ENCODE measurements at regions not wholly inside any gene's neighbourhood (a gene's known extent, or its start where the extent isn't known, plus 50 kb on each side); places are given as distances from the start of the nearest gene placed in this dataset.

- TF ChIP-seq CTCF (IDR thresholded peaks at IDR 0.05), result no peak
- no peak for TF ChIP-seq POLR2A (IDR thresholded peaks at IDR 0.05)
- TF ChIP-seq EP300 (IDR thresholded peaks at IDR 0.05), result no peak
Measured at GRCh38 chr2:167616997-167617396, 630.4 kb downstream of the STK39 start.
